ENCODE measurements at regions not wholly inside any gene's neighbourhood (a gene's known extent, or its start where the extent isn't known, plus 50 kb on each side); places are given as distances from the start of the nearest gene placed in this dataset.

- TF ChIP-seq RBFOX2 (IDR thresholded peaks at IDR 0.05; ENCODE audit: low read depth, low read length): no peak
- TF ChIP-seq ZEB1 (IDR thresholded peaks at IDR 0.05; ENCODE audit: insufficient replicate concordance, low read depth): no peak
- no peak for TF ChIP-seq ZNF558 (CRISPR knock-in tag; IDR thresholded peaks at IDR 0.05; ENCODE audit: borderline replicate concordance)
- no peak for TF ChIP-seq CEBPZ (IDR thresholded peaks at IDR 0.05; ENCODE audit: low read length)
- Histone ChIP-seq H3K9ac (ENCODE audit: insufficient read depth, low read depth, low read length) (no peak overlapping the region), H3K9me3 (ENCODE audit: low read length) (no peaks in the 10 kb centered on the region), H3K79me2 (ENCODE audit: insufficient read depth, low read length) (no peaks in the 10 kb centered on the region), H3K36me3 (replicated peaks in 1 of 2; ENCODE audit: control insufficient read depth in 1 of 2, insufficient read depth in 2 of 2, low read length in 2 of 2) (no peaks in the 10 kb centered on the region), H3K4me2 (ENCODE audit: low read depth, low read length) (no peak overlapping the region), H3K4me1 (ENCODE audit: insufficient read depth, low read length) (peaks cover 36% of the 10 kb centered on the region), H3K27me3 (ENCODE audit: control insufficient read depth in 1 of 2, insufficient read depth in 2 of 2, low read length in 2 of 2) (no peaks in the 10 kb centered on the region), H4K20me1 (ENCODE audit: insufficient read depth, low read length) (no peaks in the 10 kb centered on the region), H3K4me3 (replicated peaks in 1 of 3; ENCODE audit: insufficient read depth in 1 of 3, low read depth in 2 of 3, low read length in 3 of 3) (no peak overlapping the region), H2AFZ (ENCODE audit: low read length) (no peak overlapping the region), H3K27ac (ENCODE audit: extremely low read length, insufficient read depth, low read length) (no peak overlapping the region)
- ATAC-seq: no peak
- no peak for DNase-seq (ENCODE audit: low spot score)
- in situ Hi-C loops (cut with HindIII; ENCODE audit: extremely low pct_ligation_motif_present, low pct_unique_long_range_greater_than_20kb): no loop called here
- CTCF ChIA-PET (ENCODE audit: low intra/inter-chr PET ratio, low total read pairs): no interaction called here
- BruUV-seq (replicated peaks): no TSS peak
- intact Hi-C loops (cut with micrococcal nuclease; ENCODE audit: unreplicated experiment): no loop called here
- no peak for FAIRE-seq
- POLR2A ChIA-PET: interaction anchor here (1.3 kb wide), 1 partner anchor 9 kb away, joined by 4 read pairs; no protein-coding TSS in a partner anchor
- WGBS (ENCODE audit: low lambda C conversion rate): 76% methylated on average over 13 of the region's 13 CpGs
Measured at GRCh38 chr5:173833196-173833985, 54.8 kb upstream of the CPEB4 start.

Measured in HepG2 (cell line).